ENCODE measurements at regions not wholly inside any gene's neighbourhood (a gene's known extent, or its start where the extent isn't known, plus 50 kb on each side); places are given as distances from the start of the nearest gene placed in this dataset.

GRCh38 chr16:27618165-27618564 lies 68.2 kb downstream of the KATNIP start:
- no peaks in the 10 kb centered on the region for H3K27me3 ChIP-seq (ENCODE audit: control insufficient read depth, insufficient read depth, low read length)
- DNase-seq (ENCODE audit: low read depth): no peak
- H3K36me3 ChIP-seq (ENCODE audit: control insufficient read depth, insufficient read depth, low read length): no peaks in the 10 kb centered on the region
- H3K4me3 ChIP-seq (ENCODE audit: low read depth, low read length): no peak overlapping the region
- TF ChIP-seq, protein P1, sequence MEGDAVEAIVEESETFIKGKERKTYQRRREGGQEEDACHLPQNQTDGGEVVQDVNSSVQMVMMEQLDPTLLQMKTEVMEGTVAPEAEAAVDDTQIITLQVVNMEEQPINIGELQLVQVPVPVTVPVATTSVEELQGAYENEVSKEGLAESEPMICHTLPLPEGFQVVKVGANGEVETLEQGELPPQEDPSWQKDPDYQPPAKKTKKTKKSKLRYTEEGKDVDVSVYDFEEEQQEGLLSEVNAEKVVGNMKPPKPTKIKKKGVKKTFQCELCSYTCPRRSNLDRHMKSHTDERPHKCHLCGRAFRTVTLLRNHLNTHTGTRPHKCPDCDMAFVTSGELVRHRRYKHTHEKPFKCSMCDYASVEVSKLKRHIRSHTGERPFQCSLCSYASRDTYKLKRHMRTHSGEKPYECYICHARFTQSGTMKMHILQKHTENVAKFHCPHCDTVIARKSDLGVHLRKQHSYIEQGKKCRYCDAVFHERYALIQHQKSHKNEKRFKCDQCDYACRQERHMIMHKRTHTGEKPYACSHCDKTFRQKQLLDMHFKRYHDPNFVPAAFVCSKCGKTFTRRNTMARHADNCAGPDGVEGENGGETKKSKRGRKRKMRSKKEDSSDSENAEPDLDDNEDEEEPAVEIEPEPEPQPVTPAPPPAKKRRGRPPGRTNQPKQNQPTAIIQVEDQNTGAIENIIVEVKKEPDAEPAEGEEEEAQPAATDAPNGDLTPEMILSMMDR (IDR thresholded peaks at IDR 0.05; ENCODE audit: insufficient read depth, low read length, poor library complexity, severe bottlenecking): no peak

DNA sequence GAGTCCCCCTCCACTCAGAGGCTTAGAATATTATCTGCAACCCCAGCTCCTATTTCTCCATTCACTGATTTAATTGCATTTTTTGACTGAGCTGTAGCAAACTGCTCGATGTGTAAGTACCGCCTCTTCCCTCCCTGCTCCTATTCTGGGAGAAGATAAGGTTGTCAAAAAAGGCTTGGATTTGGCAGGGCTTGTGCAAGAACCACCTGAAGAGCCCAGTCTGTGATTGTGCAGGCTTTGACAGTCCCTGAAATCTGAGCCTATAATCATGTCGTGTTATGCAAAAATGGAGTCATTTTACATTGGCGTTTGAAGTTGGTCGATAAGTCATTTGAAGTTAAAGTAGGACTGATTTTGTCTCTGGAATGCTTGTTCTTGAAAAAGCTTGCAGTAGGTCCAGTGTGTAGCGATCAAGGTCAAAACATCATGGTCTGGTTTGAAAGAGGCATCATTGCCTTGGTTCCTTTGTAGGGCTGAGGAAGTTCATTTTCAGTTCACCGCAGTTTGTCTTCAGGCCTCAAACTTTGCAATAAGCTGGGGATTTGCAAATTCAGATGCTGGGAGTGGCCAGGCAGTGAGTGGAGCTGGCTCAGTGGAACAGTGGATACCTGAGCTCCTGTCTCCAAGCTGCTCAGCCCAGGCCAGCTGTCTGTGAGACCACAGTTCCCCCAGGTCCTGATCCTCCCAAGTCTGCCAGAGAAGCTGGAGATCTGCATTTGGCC lies 68.8 kb downstream of the KATNIP start:
- DNase-seq (ENCODE audit: low read depth): no peak
- H3K36me3 ChIP-seq (ENCODE audit: control insufficient read depth, insufficient read depth, low read length): no peaks in the 10 kb centered on the region
- H3K4me3 ChIP-seq (ENCODE audit: low read depth, low read length): no peak overlapping the region
- no peaks in the 10 kb centered on the region for H3K27me3 ChIP-seq (ENCODE audit: control insufficient read depth, insufficient read depth, low read length)
- TF ChIP-seq, protein P1 (IDR thresholded peaks at IDR 0.05; ENCODE audit: insufficient read depth, low read length, poor library complexity, severe bottlenecking): no peak

- no peaks in the 10 kb centered on the region for H3K27me3 ChIP-seq (ENCODE audit: control insufficient read depth, insufficient read depth, low read length)
- TF ChIP-seq, protein P1 (IDR thresholded peaks at IDR 0.05; ENCODE audit: insufficient read depth, low read length, poor library complexity, severe bottlenecking): no peak
- DNase-seq (ENCODE audit: low read depth): no peak
- H3K4me3 ChIP-seq (ENCODE audit: low read depth, low read length): no peak overlapping the region
- H3K36me3 ChIP-seq (ENCODE audit: control insufficient read depth, insufficient read depth, low read length): no peaks in the 10 kb centered on the region
Measured at GRCh38 chr16:27620541-27620940, 70.6 kb downstream of the KATNIP start.

GRCh38 chr16:27624154-27625049 lies 74.5 kb downstream of the KATNIP start:
- Histone ChIP-seq H3K27me3 (ENCODE audit: control insufficient read depth, insufficient read depth, low read length) (no peaks in the 10 kb centered on the region), H3K36me3 (ENCODE audit: control insufficient read depth, insufficient read depth, low read length) (no peaks in the 10 kb centered on the region), H3K4me3 (ENCODE audit: low read depth, low read length) (no peak overlapping the region)
- TF ChIP-seq, protein P1 (IDR thresholded peaks at IDR 0.05; ENCODE audit: insufficient read depth, low read length, poor library complexity, severe bottlenecking): no peak
- no peak for DNase-seq (ENCODE audit: low read depth)

DNA sequence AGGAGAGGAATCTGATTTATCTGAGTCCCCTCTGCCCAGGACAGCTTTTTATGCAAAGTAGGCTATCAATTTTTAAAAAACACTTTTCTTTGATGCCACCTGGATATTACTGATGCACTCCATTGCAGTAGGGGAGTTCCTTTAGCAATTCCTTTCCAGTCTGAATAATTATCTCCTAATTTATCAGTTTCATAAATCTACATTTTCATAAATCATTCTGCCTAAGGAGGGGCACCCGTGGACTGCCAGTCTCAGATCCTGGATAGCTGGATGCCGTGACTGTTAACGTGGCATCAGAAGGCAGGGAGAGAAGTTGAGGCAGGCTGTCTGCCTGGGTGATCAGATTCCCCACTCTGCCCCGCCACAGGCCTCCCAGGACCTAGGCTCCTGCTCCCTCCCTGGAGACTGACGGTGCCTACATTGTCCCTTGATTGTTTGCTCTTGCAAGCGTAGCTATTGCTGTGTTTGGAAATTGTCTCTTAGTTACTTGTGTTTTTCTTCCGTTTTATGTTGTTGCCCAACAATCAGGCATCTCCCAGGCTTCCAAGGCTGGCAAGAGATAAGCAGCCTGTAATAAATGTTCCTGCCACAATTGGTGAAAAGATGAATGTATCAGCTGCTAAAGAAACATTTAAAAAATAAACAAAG lies 75.2 kb downstream of the KATNIP start:
- no peak overlapping the region for H3K4me3 ChIP-seq (ENCODE audit: low read depth, low read length)
- TF ChIP-seq, protein P1 (IDR thresholded peaks at IDR 0.05; ENCODE audit: insufficient read depth, low read length, poor library complexity, severe bottlenecking): no peak
- H3K27me3 ChIP-seq (ENCODE audit: control insufficient read depth, insufficient read depth, low read length): no peaks in the 10 kb centered on the region
- no peaks in the 10 kb centered on the region for H3K36me3 ChIP-seq (ENCODE audit: control insufficient read depth, insufficient read depth, low read length)
- no peak for DNase-seq (ENCODE audit: low read depth)

Data from kidney epithelial cell (primary cell).